Gastrocnemius medialis (tissue), 4 donors: ENCODE measurements at regions not wholly inside any gene's neighbourhood (a gene's known extent, or its start where the extent isn't known, plus 50 kb on each side); places are given as distances from the start of the nearest gene placed in this dataset.

Source experiments
- ATAC-seq, 2 donors: fragments of 150-250 bp; one replicate each; pipeline ENCODE4 v1.9.1; 2016
- DNase-seq, 2 donors: peaks; one replicate each; pipeline ENCODE4 v3.0.0-alpha.2; 2019
- H3K27ac ChIP-seq, 4 donors: fragments of 200-600 bp; sonication (generic); 1 replicate in 1 of 4; 2 replicates in 3 of 4; pipeline ENCODE4 v1.5.1; 2016 to 2018; ENCODE audit warnings: mild to moderate bottlenecking in 2 of 4, moderate library complexity in 1 of 4
- H3K27me3 ChIP-seq, 3 donors: fragments of 200-600 bp; sonication (generic) in 2 of 3; 1 replicate in 1 of 3; 2 replicates in 2 of 3; pipeline versions ENCODE4 v1.5.1 to v1.6.0; 2016 to 2019; ENCODE audit warnings: mild to moderate bottlenecking in 1 of 3, moderate library complexity in 1 of 3
- H3K36me3 ChIP-seq, 2 donors: fragments of 200-600 bp; sonication (generic) in 1 of 2; one replicate each; pipeline ENCODE4 v1.5.1; 2017 to 2018
- H3K4me1 ChIP-seq, 2 donors: fragments of 200-600 bp; sonication (generic) in 1 of 2; one replicate each; pipeline ENCODE4 v1.5.1; 2016 to 2017; ENCODE audit warnings: mild to moderate bottlenecking in 2 of 2
- H3K4me3 ChIP-seq, 4 donors: fragments of 200-600 bp; sonication (generic) in 3 of 4; 1 replicate in 1 of 4; 2 replicates in 3 of 4; pipeline ENCODE4 v1.5.1; 2016 to 2019; ENCODE audit warnings: mild to moderate bottlenecking in 2 of 4
- H3K9me3 ChIP-seq, 3 donors: fragments of 200-600 bp; sonication (generic) in 2 of 3; 1 replicate in 1 of 3; 2 replicates in 2 of 3; pipeline ENCODE4 v1.5.1; 2016 to 2019
- CTCF ChIP-seq, 5 experiments: fragments of 450-650 bp in 3 of 5; fragments of 200-600 bp in 2 of 5; sonication (generic) in 2 of 5; IDR thresholded peaks in 4 of 5; conservative IDR thresholded peaks in 1 of 5; 1 replicate in 4 of 5; 2 replicates in 1 of 5; pipeline ENCODE4 v1.5.1; 2016 to 2019; ENCODE audit warnings: antibody characterized with exemption in 5 of 5, mild to moderate bottlenecking in 3 of 5, moderate library complexity in 3 of 5
- POLR2A ChIP-seq, 2 donors: fragments of 450-650 bp; IDR thresholded peaks; one replicate each; pipeline ENCODE4 v1.6.1; 2017; ENCODE audit warnings: antibody characterized with exemption in 2 of 2, mild to moderate bottlenecking in 2 of 2, moderate library complexity in 2 of 2
- in situ Hi-C, 4 donors: fragments of 200-750 bp; cut with MboI; loops; one replicate each; pipeline versions ENCODE4 v1.15.0 to v1.8.0; 2017; ENCODE audit warnings: low sequenced_read_pairs in 4 of 4
- intact Hi-C: fragments of 100-400 bp; cut with DNase I; formaldehyde crosslinking; loops from one replicate; pipeline ENCODE4 v1.15.1; 2023; ENCODE audit warnings: low total_unique reads

GRCh38 chr2:235343869-235344268, 150.0 kb upstream of the AGAP1 start:
- H3K27ac ChIP-seq, result no peak overlapping the region
- no peak for DNase-seq
- no peaks in the 10 kb centered on the region for H3K9me3 ChIP-seq
- no peaks in the 10 kb centered on the region for H3K4me1 ChIP-seq
- in situ Hi-C loops, result no loop called here
- ATAC-seq, result no peak
- TF ChIP-seq POLR2A (IDR thresholded peaks at IDR 0.05) (no peak), CTCF (IDR thresholded peaks at IDR 0.05 in 4 of 5, conservative IDR thresholded peaks at IDR 0.05 in 1 of 5) (no peak)
- H3K27me3 ChIP-seq, result peaks cover 0 to 2% (median 0%) of the 10 kb centered on the region in 3 donors
- H3K36me3 ChIP-seq, result no peaks in the 10 kb centered on the region
- H3K4me3 ChIP-seq, result no peak overlapping the region
- intact Hi-C loops, result no loop called here

- intact Hi-C loops, result no loop called here
- Histone ChIP-seq H3K4me3 (no peak overlapping the region), H3K4me1 (no peaks in the 10 kb centered on the region), H3K36me3 (no peaks in the 10 kb centered on the region), H3K9me3 (no peaks in the 10 kb centered on the region), H3K27me3 (peaks cover 0 to 2% (median 0%) of the 10 kb centered on the region in 3 donors), H3K27ac (no peak overlapping the region)
- TF ChIP-seq CTCF (IDR thresholded peaks at IDR 0.05 in 4 of 5, conservative IDR thresholded peaks at IDR 0.05 in 1 of 5) (no peak), POLR2A (IDR thresholded peaks at IDR 0.05) (no peak)
- in situ Hi-C loops, result no loop called here
- ATAC-seq, result no peak
- no peak for DNase-seq
Observed at GRCh38 chr2:235345745-235346144, 148.1 kb upstream of the AGAP1 start.

GRCh38 chr2:235347691-235348090, 146.2 kb upstream of the AGAP1 start:
- H3K27me3 ChIP-seq, result peaks cover 0 to 2% (median 0%) of the 10 kb centered on the region in 3 donors

GRCh38 chr2:235348329-235348728, 145.5 kb upstream of the AGAP1 start:
- no peak for TF ChIP-seq POLR2A (IDR thresholded peaks at IDR 0.05)
- no peak for TF ChIP-seq CTCF (IDR thresholded peaks at IDR 0.05 in 4 of 5, conservative IDR thresholded peaks at IDR 0.05 in 1 of 5)
- Histone ChIP-seq H3K27ac (no peak overlapping the region), H3K4me3 (no peak overlapping the region), H3K4me1 (peaks cover 0 to 4% of the 10 kb centered on the region in 2 donors), H3K9me3 (no peaks in the 10 kb centered on the region), H3K36me3 (no peaks in the 10 kb centered on the region), H3K27me3 (peaks cover 0 to 2% (median 0%) of the 10 kb centered on the region in 3 donors)
- no peak for DNase-seq
- in situ Hi-C loops (no loop called here), intact Hi-C loops (no loop called here)
- ATAC-seq, result no peak

More at GRCh38 chr2:235347691-235348090, 146.2 kb upstream of the AGAP1 start:
- DNase-seq, result no peak
- in situ Hi-C loops (no loop called here), intact Hi-C loops (no loop called here)
- no peaks in the 10 kb centered on the region for H3K9me3 ChIP-seq
- H3K4me3 ChIP-seq, result no peak overlapping the region
- ATAC-seq, result no peak
- peaks cover 0 to 4% of the 10 kb centered on the region in 2 donors for H3K4me1 ChIP-seq
- no peaks in the 10 kb centered on the region for H3K36me3 ChIP-seq
- H3K27ac ChIP-seq, result no peak overlapping the region
- TF ChIP-seq POLR2A (IDR thresholded peaks at IDR 0.05), result no peak
- no peak for TF ChIP-seq CTCF (IDR thresholded peaks at IDR 0.05 in 4 of 5, conservative IDR thresholded peaks at IDR 0.05 in 1 of 5)

GRCh38 chr2:235350234-235350633, 143.6 kb upstream of the AGAP1 start:
- TF ChIP-seq POLR2A (IDR thresholded peaks at IDR 0.05), result no peak
- TF ChIP-seq CTCF (IDR thresholded peaks at IDR 0.05 in 4 of 5, conservative IDR thresholded peaks at IDR 0.05 in 1 of 5), result no peak
- H3K27me3 ChIP-seq, result peaks cover 0 to 2% (median 0%) of the 10 kb centered on the region in 3 donors
- peak; percentile 24 to 78 for ATAC-seq

More at GRCh38 chr2:235350234-235350633, 143.6 kb upstream of the AGAP1 start:
- H3K9me3 ChIP-seq, result no peaks in the 10 kb centered on the region
- in situ Hi-C loops (no loop called here), intact Hi-C loops (no loop called here)
- peaks cover 0 to 4% of the 10 kb centered on the region in 2 donors for H3K4me1 ChIP-seq
- no peak for DNase-seq
- no peak overlapping the region for H3K4me3 ChIP-seq
- H3K27ac ChIP-seq, result no peak overlapping the region
- no peaks in the 10 kb centered on the region for H3K36me3 ChIP-seq
